GM12865 (cell line): ENCODE measurements at regions not wholly inside any gene's neighbourhood (a gene's known extent, or its start where the extent isn't known, plus 50 kb on each side); places are given as distances from the start of the nearest gene placed in this dataset.

Experiments used
- DNase-seq: peaks from one replicate; pipeline ENCODE4 v3.0.0; 2010; ENCODE audit warnings: low read depth
- H3K4me3 ChIP-seq: 2 replicates; pipeline ENCODE4 v1.5.1; 2011; ENCODE audit warnings: mild to moderate bottlenecking, low read depth, low read length, control low read depth
- TF ChIP-seq, protein P1 (sequence below): IDR thresholded peaks from 2 replicates; pipeline ENCODE4 v1.5.1; 2011; ENCODE audit warnings: low read length, control low read depth, low read depth, inconsistent platforms; ENCODE audit not compliant: insufficient read depth; ENCODE audit errors: missing control alignments

DNA sequence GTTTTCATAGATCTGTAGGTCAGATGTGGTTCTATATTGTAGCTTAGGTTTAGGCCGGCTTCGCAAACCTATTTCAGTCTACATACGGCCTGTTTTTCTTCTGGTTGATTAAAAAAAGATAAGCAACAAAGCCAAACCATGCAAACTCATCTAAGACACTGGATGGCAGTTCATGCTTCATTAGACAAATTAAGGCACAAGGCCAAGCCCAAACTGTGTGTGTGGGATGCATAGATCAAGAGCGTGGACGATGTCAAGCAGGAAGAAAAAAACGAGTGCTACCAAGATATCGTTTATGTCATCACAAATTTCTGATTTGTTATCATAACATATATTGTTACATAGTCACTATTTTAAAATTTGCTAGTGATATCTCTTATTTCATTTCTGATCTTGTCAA, 357.6 kb upstream of the KIRREL3 start:
- DNase-seq = no peak
- TF ChIP-seq, protein P1, sequence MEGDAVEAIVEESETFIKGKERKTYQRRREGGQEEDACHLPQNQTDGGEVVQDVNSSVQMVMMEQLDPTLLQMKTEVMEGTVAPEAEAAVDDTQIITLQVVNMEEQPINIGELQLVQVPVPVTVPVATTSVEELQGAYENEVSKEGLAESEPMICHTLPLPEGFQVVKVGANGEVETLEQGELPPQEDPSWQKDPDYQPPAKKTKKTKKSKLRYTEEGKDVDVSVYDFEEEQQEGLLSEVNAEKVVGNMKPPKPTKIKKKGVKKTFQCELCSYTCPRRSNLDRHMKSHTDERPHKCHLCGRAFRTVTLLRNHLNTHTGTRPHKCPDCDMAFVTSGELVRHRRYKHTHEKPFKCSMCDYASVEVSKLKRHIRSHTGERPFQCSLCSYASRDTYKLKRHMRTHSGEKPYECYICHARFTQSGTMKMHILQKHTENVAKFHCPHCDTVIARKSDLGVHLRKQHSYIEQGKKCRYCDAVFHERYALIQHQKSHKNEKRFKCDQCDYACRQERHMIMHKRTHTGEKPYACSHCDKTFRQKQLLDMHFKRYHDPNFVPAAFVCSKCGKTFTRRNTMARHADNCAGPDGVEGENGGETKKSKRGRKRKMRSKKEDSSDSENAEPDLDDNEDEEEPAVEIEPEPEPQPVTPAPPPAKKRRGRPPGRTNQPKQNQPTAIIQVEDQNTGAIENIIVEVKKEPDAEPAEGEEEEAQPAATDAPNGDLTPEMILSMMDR = no peak
- no peak overlapping the region for H3K4me3 ChIP-seq

DNA sequence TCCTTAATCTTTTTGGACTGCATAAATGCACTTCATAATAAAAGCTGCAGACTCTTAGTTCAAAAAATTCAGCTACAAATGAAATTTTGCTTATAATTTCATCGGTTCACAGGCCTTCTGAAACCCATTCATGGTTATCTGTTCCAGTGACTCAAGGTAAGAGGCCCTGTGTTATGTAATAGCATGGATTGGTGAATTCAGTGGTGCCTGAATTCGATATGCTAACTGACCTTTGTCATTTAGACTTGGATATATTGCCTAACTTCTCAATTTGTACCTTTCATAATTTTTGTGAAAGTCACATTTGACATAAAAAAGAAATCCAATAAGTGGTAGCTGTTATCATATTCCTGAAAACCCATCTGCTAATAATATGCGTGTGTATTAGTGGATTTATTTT, 349.9 kb upstream of the KIRREL3 start:
- TF ChIP-seq, protein P1 = no peak
- no peak for DNase-seq
- no peak overlapping the region for H3K4me3 ChIP-seq

DNA sequence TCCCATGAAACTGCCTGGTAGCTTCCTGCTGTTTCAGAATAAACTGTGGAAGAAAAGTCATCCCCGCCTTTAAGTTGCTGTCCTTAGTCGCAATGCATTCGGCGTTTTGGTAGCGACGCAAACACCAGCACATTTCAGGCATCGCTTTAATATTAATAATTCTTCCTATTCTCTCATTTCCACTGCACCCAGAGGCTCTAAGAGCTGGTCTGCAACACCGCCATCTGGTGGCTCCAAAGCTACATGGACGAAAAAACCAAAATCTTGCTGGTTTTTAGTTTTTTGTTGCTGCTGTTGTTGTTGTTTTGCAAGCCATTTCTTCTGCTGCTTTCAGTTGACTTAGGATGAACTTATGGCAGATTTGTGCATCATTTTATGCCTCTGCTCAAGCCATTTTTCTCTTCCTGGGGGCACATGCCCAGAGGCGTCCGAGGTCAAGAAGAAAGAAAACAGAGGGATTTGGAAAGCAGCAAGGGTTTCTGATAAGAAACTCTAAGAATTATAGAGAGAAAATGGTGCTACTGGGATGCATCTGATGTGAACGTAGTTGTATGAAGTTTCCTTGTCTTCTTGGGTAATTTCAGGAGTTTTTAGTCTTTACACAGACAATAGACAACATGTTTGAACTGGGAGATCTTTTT, 345.4 kb upstream of the KIRREL3 start:
- TF ChIP-seq, protein P1 = peak; percentile 68
- H3K4me3 ChIP-seq = no peak overlapping the region
- peak; percentile 34 for DNase-seq

DNA sequence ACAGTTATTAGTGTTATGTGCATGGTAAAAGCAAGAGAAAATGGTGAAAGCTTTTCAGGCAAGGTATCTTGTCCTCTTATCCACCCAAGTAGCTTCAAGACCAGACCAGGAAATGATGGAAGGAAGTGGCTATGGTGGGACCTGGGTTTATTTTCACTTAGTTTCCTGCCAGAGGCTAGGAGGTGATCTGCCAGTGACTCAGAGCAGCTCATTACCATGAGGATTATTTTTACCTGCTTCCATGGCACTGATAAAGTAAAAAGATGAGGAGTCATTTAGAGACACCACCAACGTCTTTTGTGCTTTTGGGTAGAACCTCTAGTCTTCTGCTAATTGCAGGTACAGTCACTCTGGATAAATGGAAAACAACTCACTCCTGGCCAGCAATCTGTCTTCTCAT, 339.9 kb upstream of the KIRREL3 start:
- TF ChIP-seq, protein P1 = no peak
- no peak overlapping the region for H3K4me3 ChIP-seq
- DNase-seq = no peak

DNA sequence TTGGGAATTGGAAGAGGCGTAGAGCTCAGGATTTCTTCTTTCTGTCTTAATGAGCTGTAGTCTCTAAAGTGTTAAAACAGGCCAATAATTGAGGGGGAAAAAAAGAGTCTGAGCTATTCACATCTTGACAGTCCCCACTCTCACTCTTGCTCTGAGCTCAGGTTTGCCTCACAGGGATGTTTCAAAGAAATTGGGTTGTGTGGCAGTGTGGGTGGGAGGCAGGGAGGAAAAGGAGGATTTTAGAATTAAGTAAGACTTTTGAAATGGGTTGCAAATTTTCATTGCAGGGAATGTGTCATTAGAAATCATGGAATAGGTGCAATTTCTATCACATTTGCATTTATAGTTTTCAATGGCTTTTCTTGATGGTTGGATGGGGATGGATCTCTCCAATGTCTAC, 338.8 kb upstream of the KIRREL3 start:
- TF ChIP-seq, protein P1 = no peak
- DNase-seq = no peak

DNA sequence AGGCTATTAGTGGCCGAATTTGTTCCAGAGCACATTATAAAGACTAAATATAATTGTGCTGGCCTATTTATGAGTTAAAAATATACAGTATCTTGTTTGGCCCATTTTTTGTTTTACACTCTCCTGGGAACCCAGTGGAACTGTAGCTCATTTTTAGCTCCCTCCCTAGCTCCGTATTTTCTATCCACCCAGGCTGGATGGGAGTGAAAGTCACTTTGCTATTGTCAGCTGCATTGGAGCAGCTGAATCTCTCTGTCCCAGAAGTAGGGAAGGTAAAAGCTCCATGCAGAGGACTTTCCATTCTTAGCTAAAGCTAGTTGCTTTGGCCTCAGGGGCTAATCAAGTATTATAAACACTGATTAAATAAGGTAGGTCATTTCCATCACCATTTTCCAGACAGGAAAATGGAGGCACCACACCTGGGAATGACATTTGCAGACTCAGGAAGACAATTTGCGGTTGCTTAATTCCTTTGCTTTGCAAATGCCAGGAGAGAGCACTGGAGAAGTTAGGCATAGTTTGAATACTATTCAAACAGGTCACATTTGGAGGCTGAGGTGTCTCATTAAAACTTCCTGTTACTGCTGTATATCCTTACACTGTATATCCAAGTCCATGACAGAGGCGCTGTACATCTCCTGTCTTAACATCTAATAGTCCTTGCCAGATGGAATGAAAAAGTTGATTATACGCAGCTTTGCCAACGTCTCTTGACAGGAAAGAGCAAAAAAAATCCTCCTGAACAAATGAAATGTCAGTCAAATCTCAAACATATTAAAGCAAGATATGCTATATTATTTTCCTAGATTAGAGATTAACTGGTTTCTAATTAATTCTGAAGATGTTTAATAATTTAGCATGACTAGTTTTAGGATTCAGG, 338.1 kb upstream of the KIRREL3 start:
- no peak for DNase-seq
- TF ChIP-seq, protein P1 = no peak
- no peak overlapping the region for H3K4me3 ChIP-seq

More for the DNA sequence above, 338.8 kb upstream of the KIRREL3 start:
- H3K4me3 ChIP-seq = no peak overlapping the region

DNA sequence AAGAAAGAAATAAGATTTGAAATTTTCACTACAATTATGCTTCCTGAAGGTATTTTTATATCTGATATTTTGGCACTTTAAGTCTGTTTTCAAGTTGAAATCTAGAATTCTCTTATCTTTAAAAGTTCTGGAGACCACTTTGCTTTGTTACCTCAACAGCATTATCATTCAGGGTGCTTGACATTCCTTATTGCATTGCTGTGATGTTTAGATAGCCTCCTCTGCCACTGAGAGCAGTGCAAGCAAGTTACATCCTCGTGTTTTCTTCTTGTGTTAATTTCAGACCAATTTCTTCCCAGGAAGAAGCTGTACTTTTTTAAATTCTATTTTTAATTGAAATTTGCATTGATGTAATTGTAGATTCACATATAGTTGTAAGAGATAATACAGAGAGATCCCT, 333.9 kb upstream of the KIRREL3 start:
- TF ChIP-seq, protein P1 = no peak
- H3K4me3 ChIP-seq = no peak overlapping the region
- no peak for DNase-seq
